Hepatic stellate cell (primary cell): ENCODE measurements at regions not wholly inside any gene's neighbourhood (a gene's known extent, or its start where the extent isn't known, plus 50 kb on each side); places are given as distances from the start of the nearest gene placed in this dataset.
A peak's percentile ranks its signal among the peaks of the same experiment; 100 is the strongest.
"Not testable (repeated sequence)": the region's sequence is repeated elsewhere in the genome, so short reads cannot be mapped to it uniquely, and the experiment has no call there.

Experiments
- DNase-seq: peaks from one replicate; pipeline ENCODE4 v3.0.0; 2011; ENCODE audit warnings: low spot score

DNA sequence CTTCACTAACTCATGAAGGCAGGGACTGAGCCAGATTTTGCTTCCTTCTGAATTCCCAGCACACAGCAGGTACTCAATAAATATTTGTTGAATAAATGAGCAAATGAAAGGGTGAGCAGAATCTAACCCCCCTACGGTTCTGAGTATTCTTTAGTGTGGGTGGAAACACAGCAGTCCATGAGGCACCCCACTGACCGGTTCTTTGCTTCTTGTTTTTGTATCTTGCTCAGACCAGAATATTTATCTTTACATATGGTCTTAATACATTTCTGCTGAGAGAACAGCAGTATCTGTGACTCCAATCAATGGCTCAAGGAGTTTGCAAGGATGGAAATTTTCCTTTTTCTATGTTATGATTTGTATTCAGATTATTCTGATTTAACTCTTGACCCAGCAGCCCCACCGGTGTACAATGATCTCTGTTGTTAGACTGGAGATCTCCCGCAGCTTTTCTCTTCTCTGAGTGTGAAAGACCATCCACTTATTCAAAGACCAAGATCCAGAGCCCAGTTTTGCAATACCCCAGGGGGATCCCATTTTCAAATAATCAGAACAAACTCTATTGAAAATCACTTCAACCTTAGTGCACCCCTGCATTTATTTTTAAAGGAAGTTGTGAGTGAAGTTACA lies 506.5 kb upstream of the TNP1 start:
- no peak for DNase-seq

DNA sequence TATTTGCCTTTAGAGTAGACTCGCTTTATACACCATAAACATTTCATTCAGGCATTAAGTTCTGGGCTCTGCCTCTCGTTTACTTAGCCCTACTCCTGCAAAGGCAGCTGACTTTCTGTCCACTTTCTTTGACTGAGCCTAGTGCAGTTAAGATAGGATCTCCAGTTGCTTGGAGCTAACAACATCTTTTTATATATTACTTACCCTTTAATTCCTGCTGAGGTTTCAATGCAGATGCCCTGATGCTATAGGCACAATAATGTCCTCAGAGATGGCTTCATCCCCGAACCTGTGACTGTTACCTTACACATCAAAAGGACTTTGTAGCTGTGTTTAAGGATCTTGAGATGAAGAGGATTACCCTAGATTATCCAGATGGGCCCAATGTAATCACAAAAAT lies 505.8 kb upstream of the TNP1 start:
- no peak for DNase-seq

DNA sequence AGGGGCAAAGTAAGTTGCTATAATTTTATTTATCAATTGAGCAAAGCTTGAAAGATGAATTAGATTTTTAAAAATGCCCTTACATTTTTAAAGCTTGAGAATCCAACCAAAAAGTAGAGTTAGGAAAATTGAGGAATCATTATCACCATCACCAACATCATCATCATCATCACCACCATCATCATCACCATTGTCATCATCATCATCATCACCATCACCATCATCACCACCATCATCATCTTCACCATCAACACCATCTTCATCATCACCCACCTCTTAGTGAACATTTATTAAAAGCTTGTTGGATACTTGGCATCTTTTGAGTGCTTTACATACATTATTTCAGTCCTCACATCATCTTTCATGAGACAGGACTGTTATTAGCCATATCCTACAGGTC lies 504.4 kb upstream of the TNP1 start:
- no peak for DNase-seq

DNA sequence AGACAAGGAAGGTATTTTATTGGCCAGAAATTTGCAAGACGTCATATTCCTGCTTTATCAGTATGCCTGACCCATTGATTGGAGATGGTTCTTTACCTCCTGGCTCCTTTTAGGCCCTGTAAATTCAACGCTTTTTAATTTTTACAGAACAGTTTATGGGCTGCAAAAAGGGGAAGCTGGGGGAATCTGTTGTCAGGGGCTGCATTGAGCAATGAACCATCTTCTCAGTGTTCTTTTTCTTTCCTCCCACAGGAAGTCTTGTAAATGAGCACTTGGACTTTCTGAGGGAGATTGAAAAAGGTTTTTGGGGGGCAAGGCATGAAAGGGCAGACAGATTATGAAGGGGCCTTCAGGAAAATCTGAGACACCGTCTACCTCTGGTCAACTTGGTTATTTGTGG lies 503.6 kb upstream of the TNP1 start:
- no peak for DNase-seq

DNA sequence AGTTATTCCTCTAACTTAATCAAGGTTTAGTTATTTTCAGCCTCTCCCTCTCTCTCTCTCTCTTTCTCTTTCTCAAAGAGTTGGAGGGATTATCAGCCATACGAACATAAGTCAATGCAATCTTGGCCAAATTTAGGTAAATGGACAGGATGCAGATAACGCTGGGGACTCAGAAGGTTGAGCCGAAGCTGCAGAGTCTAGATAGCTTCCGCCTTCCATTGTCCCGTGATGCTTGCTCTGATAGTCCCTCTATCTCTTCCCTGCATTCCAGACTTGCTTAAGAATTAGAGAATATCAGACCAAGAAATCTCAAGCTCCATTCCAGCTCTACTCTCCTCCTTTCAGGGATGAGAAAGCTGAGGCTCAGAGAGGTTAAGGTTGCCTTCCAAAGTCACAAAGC lies 502.8 kb upstream of the TNP1 start:
- DNase-seq = no peak

DNA sequence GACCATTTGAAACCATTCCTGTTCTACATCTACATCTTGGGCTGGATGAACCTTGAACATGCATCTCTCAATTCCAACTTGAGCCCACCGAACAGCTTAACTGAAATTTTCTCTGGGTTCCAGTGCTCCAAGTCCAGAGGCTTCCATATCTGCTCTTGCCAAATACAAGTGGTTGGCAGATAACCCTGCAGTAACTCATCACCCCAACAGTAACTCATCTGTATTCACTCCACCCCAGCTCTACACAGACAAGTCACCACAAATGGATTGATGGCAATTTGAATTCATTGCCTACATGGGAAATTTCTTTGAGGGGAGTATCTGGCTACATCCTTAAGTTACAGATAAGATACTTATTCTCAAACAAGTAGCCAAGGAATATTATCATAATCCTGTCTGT lies 502.4 kb upstream of the TNP1 start:
- no peak for DNase-seq

DNA sequence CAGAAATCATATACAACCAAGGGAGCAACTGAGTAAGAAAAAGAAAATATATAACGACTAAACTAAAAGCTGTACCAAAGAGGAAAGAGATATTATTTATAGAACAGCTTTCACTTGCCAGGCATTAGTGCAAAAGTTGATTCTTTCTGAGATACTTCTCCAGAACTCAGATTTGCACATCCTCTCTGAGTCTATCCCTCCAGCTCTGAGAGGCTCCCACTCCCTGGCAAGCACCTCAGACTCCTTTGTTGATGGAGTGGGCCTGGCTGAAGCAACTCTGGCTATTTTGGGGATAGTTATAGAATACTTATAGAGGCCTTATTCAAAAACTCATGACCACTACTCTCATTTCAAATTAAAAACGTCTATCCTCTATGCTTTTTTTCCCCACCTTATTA lies 501.6 kb upstream of the TNP1 start:
- DNase-seq = peak; percentile 19

DNA sequence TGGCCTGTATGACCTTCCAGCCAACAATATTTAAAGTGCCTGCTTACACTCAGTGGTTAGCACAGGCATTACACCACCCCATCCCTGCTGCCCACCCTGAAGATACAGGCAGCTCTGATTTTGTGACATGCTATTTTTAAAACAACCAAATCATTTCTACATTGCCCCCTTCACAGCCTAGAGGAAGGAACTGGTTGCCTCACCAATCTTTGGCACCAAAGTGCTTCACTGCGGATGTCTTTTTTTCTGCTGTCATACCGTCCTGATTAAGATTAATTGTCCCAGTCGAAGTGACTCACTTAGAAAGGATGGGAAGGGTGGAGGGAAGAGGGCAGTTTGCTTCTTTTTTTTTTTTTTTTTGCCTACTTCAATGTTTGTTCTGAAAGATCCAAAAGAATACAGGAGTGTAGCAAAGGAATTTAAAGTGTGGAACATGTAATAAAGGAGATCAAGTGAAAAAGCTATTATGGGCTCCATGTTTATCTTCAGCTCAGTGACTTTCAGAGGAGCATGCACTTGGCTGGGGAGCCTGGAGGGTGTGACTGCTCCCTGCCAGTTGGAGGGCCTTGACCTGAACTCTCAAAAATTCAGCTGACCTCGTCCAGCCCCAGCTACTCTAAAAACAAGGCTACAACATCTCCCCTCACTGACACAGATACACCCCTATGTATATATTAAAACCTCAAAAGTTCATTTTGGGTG lies 501.1 kb upstream of the TNP1 start:
- peak; percentile 80 for DNase-seq

DNA sequence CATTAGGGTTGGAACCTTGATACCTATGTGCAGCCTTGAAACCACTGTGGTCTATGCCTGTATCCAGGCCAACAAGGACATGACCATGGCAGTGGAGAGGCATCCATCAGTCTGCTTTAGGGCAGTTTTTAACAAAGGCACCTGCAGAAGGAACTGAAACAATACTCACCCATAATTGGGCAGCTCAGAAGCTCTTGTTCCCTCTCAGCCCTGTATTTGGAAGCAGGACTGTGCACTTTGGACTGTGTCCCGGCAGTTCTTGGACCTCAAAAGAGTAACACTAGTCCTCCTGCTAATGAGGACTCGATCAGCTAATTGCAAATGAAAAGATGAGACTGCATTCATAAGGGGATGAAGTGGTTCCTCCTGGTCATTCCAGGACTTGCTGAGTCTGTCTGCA lies 500.2 kb upstream of the TNP1 start:
- DNase-seq = no peak

DNA sequence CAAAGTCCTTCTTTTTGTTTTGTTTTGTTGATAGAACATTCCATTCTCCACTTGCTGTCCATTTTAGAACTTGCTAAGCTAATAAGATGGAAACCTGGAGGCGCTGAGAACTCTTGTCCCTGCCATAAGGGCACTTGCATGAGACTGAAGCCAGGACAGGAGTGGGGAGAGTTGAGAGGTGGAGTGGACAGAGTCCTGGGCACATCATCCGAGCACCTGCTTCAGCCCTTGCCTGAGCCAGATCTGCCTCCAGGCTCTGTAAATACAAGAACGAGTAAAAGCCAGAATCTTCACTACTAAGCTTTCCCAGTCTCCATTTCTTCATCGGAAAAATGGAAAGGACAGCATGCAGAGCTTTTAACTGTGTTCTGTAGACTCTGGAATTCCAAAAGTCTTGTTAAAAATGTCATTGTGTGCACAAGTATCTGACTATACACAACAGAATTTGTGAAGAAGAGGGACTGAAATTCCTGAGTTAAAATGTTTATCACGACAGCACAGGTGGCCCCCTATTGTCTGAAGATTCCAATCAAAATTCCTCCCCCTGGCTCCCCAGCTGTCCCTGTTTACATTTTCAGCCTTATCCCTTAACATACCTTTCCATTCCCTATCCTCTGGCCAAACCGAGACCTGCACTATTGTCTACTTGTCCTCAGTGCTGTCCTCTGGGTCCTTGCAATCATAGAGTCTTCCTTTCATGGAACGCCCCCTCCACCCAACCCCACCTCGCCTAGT lies 498.2 kb upstream of the TNP1 start:
- DNase-seq = no peak

DNA sequence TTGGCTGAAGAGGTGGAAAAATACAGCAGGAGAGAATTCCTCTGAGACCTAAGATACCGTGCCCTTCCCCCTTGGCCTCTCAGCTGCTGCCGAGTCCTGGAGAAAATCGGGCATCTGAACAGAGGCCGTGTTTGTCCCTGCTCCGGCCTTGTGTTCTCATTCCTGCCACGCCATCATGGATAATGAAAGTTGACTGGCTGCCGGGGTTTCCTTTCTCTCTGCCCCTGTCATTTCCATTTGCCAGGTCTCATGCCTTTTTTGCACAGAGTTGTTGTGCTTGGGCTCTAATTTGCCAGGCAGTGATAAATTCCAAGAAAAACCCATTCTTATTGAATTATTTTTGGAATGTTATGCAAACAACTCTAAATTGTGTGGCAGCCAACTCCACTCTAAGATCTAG lies 496.9 kb upstream of the TNP1 start:
- DNase-seq = peak; percentile 11

DNA sequence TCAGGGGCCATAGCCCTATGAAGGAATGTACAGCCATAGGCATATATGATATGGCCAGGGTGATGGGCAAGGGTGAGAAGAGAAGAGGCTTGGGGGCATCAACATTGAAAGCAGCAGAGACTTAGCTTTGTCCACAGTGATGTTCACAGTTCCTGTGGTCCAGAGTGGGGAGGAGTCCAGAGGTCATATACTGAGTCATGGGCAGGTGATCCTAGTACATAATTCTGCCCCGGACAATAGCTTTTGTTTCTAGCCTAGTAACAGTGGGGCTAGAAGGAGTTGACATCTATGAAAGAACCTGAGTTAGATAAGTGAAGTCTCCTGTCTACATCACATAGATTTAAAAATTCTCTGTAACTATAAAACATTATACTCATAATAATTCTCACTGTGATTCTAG lies 496.3 kb upstream of the TNP1 start:
- no peak for DNase-seq

DNA sequence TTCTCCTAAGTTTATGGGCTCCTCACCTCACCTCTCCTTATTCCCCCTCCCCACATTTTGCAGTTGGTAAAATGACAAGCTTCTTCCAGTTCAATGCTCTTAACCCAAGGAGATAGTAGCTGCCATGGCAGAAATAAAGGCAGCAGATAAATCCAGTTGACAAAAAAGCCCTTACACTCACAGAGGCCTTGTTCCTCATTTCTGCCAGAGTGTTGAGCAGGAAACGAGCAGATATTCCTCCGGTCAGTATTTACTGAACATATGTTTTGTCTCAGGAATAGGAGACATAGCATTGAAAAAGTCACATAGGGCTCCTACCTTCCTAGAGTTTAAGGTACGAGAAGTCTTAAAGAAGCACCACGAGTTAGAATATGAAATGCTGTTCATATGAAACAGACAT lies 493.7 kb upstream of the TNP1 start:
- DNase-seq = no peak

DNA sequence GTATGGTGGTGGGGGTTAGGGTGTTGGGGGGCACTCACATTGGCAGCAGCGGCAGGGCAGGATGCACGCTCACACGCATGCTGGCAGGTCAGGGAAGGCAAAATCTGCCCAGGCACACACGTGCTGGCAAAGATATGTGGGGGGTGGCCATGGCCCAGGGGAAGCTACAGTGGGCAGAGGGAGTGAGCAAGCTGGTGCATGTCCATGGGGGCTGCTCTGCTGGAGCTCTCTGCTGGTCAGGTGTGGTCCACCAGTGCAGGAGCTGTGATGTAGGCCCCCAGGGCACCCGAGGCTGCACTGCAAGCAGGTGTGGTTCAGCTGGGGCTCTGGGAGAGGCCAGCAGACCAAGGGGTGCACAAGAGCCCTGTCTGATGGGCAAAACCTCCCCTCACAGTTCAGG lies 491.5 kb upstream of the TNP1 start:
- no peak for DNase-seq

DNA sequence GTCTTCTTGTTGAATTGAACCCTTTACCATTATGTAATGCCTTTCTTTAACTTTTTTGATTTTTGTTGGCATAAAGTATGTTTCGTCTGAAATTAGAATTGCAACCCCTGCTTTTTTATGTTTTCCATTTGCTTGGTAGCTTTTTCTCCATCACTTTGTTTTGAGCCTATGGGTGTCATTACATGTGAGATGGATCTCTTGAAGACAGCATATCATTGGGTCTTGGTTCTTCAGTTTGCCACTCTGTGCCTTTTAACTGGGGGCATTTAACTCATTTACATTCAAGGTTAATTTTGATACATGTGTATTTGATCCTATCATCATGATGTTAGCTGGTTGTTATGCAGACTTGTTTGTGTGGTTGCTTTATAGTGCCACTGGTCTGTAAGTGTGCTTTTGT lies 489.4 kb upstream of the TNP1 start:
- no peak for DNase-seq

DNA sequence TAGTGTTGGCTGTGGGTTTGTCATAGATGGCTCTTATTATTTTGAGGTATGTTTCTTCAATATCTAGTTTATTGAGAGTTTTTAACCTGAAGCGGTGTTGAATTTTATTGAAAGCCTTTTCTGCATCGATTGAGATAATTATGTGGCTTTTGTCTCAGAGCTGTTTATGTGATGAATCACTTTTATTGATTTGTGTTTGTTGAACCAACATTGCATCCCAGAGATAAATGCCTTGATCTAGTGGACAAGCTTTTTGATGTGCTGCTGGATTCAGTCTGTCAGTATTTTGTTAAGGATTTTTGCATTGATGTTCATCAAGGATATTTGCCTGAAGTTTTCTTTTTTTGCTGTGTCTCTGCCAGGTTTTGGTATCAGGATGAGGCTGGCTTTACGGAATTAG lies 487.8 kb upstream of the TNP1 start:
- not testable (repeated sequence) for DNase-seq

DNA sequence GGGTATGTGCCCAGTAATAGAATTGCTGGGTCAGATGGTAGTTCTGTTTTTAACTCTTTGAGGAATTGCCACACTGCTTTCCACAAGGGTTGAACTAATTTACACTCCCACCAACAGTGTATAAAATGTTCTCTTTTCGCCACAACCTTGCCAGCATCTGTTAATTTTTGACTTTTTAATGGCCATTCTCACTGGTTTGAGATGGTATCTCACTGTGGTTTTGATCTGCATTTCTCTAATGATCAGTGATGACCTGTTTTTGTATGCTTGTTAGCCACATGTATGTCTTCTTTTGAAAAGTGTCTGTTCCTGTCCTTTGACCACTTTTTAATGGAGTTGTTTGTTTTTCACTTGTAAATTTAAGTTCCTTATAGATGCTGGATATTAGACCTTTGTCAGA lies 486.2 kb upstream of the TNP1 start:
- DNase-seq = not testable (repeated sequence)

DNA sequence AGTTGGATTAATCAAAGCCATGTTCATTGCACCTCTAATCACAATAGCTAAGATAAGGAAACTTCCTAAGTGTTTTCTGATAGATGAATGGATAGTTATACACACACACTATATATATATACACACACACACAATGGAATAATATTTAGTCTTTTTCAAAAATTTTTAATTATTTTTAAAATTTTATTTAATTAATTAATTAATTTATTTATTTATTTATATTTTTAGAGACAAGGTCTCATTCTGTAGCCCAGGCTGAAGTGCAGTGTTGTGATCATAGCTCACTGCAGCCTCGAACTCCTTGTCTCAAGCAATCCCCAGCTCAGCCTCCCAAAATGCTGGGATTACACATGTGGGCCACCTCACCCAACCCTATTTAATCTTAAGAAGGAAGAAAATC lies 481.0 kb upstream of the TNP1 start:
- no peak for DNase-seq

DNA sequence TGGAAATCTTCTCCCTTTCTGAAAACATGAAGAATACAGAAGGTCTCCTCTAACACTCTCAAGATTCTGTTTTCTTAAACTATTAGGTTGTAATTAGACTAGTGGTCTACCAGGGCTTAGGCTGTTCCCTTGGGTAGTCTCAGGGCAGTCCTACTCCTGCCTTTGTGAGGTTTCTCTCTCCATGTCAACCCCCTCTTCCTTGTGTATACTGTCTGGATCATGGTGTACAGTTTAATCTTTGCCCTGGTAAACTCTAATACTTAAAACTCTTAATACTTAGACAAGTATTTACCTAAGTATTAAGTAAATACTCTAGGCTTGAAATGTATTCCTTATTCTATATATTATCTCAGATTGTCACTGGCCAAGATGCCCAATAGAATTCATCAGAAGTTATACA lies 480.3 kb upstream of the TNP1 start:
- no peak for DNase-seq

DNA sequence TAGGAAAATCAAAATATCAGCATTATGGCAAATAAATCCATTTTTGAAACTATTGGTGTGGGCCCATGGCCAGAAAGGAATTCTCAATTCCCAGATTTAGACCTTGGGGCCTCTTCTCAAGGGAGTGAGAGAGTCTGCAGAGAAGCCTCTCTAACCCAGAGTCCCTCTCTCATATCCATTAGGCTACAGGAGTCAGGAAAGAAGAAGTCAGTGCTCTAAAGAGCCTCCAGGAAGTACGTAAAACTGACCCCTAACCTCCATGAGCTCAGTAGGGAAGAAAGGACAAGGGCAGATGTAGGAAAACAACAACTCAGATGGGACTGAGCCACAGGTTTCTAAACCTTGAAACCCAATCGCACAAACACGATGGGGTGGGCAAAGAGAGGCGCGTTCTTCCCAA lies 479.9 kb upstream of the TNP1 start:
- no peak for DNase-seq

DNA sequence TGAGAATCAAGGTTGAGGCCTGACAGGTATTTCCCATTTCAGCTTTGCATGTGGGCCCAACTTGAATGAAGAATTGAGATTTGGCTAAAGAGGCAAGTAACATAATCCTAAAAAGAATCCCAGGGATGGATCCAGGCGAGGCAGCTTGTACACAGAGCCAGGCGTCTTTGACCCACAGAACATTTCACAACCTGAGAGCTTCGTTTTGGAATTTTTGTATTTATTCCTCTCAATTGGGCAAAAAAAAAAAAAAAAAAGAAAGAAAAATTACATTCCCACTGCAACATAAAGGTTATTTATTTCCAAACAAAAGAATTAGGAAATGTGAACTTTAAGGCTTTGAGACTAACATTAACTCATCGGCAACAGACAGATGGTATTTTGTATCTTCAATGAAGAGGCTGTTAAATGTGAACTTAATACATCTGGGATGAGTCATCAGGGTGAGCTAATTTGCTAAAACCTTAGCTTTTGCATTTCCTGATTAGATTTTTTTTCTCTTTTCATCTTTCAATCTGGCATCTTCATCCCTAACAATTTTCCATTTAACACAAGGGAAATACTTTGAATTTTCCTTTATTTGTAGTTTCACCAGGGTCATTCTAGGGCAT lies 478.5 kb upstream of the TNP1 start:
- no peak for DNase-seq

DNA sequence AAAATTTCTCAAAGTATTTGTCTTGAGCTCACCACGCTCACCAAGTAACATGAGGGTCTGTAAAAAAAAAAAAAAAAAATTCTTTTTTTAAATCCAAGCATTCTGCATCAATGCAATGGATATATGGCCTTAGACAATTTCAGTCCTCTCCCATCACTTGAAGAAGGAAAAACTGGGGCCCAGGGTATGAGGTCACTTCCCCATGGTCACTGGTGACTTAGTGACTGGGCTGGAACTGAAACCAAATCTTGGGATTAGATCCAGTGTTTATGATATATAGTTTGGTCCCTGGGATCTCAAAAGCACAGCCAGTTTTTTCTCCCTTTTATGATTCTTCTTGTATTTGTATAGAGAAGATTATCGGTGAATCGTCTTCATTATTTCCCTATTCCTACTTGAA lies 477.9 kb upstream of the TNP1 start:
- DNase-seq = no peak

DNA sequence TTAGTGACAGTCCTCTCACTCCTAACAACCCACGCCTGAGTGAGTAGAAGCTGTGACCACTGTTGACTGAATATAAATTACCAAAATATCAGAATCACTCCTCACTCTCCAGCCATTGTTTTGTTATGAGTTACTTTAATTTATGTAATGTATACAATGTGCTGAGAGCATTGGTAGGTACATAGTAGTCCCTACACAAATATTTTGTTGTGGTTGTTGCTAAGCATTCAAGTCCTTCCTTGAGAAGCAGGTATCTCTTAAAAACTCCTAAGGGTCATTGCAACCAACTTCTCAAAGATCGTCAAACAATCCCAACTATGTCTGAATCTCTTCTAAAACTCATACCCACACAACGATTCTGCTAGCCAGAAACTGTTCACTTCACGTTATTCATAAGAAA lies 476.8 kb upstream of the TNP1 start:
- no peak for DNase-seq
